ENCODE measurements at regions not wholly inside any gene's neighbourhood (a gene's known extent, or its start where the extent isn't known, plus 50 kb on each side); places are given as distances from the start of the nearest gene placed in this dataset.

DNA sequence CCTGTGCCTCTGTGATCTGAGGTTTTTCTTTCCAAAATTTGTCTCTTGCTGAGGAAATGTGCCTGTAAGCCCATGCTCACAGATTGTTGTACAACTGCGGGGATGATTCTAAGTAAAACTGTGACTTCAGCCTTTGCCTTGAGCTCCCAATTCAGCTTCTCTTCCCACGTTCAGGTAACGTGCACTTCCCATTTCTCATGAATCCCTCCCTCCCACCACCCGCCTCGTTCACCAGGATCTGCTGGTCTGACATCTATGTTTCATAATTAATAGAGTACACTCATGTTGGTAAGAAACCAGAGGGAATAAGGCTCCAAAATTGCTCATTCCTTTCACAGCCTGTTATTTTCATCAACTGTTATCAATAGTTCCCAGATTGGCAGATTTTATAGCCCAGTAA lies 332.6 kb upstream of the TPK1 start:
- H3K79me2 ChIP-seq, result no peaks in the 10 kb centered on the region
- H3K9me3 ChIP-seq (ENCODE audit: control insufficient read depth, low read length), result no peaks in the 10 kb centered on the region
- H3K4me3 ChIP-seq (ENCODE audit: low read depth, low read length), result no peak overlapping the region
- H3K36me3 ChIP-seq (ENCODE audit: control insufficient read depth, insufficient read depth, low read length), result no peaks in the 10 kb centered on the region
- TF ChIP-seq, protein P1, sequence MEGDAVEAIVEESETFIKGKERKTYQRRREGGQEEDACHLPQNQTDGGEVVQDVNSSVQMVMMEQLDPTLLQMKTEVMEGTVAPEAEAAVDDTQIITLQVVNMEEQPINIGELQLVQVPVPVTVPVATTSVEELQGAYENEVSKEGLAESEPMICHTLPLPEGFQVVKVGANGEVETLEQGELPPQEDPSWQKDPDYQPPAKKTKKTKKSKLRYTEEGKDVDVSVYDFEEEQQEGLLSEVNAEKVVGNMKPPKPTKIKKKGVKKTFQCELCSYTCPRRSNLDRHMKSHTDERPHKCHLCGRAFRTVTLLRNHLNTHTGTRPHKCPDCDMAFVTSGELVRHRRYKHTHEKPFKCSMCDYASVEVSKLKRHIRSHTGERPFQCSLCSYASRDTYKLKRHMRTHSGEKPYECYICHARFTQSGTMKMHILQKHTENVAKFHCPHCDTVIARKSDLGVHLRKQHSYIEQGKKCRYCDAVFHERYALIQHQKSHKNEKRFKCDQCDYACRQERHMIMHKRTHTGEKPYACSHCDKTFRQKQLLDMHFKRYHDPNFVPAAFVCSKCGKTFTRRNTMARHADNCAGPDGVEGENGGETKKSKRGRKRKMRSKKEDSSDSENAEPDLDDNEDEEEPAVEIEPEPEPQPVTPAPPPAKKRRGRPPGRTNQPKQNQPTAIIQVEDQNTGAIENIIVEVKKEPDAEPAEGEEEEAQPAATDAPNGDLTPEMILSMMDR (IDR thresholded peaks at IDR 0.05), result no peak
- no peak overlapping the region for H3K4me2 ChIP-seq (ENCODE audit: low read length)
- H3K27me3 ChIP-seq (ENCODE audit: control insufficient read depth, insufficient read depth, low read length), result no peaks in the 10 kb centered on the region
- H2AFZ ChIP-seq, result no peak overlapping the region
- no peak overlapping the region for H3K27ac ChIP-seq
- peaks cover under 1% of the 10 kb centered on the region for H3K4me1 ChIP-seq
- H3K9ac ChIP-seq, result no peak overlapping the region

DNA sequence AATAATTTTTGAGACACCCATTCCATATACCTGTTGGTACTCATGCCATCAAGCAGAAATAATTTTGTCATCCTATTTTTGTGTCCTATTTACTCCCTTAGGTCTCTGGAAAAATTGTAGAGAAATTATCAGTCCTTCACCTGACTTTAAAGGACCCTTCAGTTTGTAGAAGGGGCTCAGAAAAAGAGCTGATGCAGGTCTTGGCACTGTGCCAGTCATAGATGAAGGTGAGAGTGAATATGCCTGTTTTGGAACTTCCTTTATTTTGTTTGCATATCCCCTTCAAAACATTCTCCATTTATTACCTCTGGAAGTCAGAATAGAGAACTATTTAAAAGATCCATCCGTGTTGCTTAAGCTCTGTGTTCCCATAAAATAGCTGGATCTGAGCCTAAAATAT lies 321.0 kb upstream of the TPK1 start:
- no peaks in the 10 kb centered on the region for H3K27me3 ChIP-seq (ENCODE audit: control insufficient read depth, insufficient read depth, low read length)
- H3K4me1 ChIP-seq, result peaks cover 5% of the 10 kb centered on the region
- H3K79me2 ChIP-seq, result no peaks in the 10 kb centered on the region
- no peak overlapping the region for H3K4me2 ChIP-seq (ENCODE audit: low read length)
- no peak overlapping the region for H3K4me3 ChIP-seq (ENCODE audit: low read depth, low read length)
- H3K9me3 ChIP-seq (ENCODE audit: control insufficient read depth, low read length), result no peaks in the 10 kb centered on the region
- TF ChIP-seq, protein P1 (IDR thresholded peaks at IDR 0.05), result no peak
- no peak overlapping the region for H3K27ac ChIP-seq
- no peak overlapping the region for H3K9ac ChIP-seq
- no peaks in the 10 kb centered on the region for H3K36me3 ChIP-seq (ENCODE audit: control insufficient read depth, insufficient read depth, low read length)
- no peak overlapping the region for H2AFZ ChIP-seq

DNA sequence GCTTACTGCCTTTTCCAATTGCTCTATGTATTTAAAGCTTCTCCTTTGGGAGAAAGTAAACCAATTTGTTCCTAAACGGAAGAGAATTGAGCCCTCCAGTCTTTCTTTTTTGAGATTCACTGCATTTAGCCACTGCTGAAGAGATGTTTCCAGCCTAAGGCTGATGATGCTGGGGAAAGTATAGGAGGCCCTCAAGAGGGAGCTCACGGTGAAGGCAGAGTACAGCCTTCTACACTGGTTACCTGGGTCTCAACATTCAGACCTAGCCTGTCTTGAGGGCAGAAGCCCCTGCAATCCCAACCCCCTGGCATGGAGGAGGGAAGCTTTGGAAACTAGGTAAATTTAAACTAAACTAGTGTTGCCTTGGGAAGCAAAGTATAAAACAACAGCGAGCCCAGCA lies 316.7 kb upstream of the TPK1 start:
- peaks cover under 1% of the 10 kb centered on the region for H3K4me1 ChIP-seq
- no peaks in the 10 kb centered on the region for H3K36me3 ChIP-seq (ENCODE audit: control insufficient read depth, insufficient read depth, low read length)
- H3K79me2 ChIP-seq, result no peaks in the 10 kb centered on the region
- TF ChIP-seq, protein P1 (IDR thresholded peaks at IDR 0.05), result no peak
- no peaks in the 10 kb centered on the region for H3K27me3 ChIP-seq (ENCODE audit: control insufficient read depth, insufficient read depth, low read length)
- H3K27ac ChIP-seq, result no peak overlapping the region
- H3K4me3 ChIP-seq (ENCODE audit: low read depth, low read length), result no peak overlapping the region
- H3K9me3 ChIP-seq (ENCODE audit: control insufficient read depth, low read length), result no peaks in the 10 kb centered on the region
- no peak overlapping the region for H3K4me2 ChIP-seq (ENCODE audit: low read length)
- H3K9ac ChIP-seq, result no peak overlapping the region
- H2AFZ ChIP-seq, result no peak overlapping the region

DNA sequence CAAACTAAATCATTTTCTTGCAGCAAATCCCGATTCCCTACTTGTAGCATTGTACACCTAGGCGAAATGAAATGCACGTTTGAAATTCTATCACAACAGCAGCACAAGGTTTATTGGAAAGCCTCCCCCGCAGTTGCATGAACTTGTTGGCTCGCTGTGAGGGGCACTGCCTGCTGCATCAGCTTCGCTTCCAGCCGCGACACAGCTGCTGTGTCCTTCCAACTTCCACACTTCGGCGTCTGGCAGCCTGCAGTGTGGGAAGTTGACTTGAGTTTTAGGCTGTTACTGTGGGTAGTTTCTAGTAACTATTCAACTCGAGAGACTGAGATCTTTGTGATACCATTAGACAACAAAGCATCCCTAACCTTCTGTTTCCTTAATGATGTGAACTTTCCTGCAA lies 315.8 kb upstream of the TPK1 start:
- H3K27ac ChIP-seq, result no peak overlapping the region
- H3K4me3 ChIP-seq (ENCODE audit: low read depth, low read length), result no peak overlapping the region
- H3K36me3 ChIP-seq (ENCODE audit: control insufficient read depth, insufficient read depth, low read length), result no peaks in the 10 kb centered on the region
- H3K9me3 ChIP-seq (ENCODE audit: control insufficient read depth, low read length), result no peaks in the 10 kb centered on the region
- H3K4me2 ChIP-seq (ENCODE audit: low read length), result no peak overlapping the region
- H3K27me3 ChIP-seq (ENCODE audit: control insufficient read depth, insufficient read depth, low read length), result no peaks in the 10 kb centered on the region
- TF ChIP-seq, protein P1 (IDR thresholded peaks at IDR 0.05), result no peak
- no peaks in the 10 kb centered on the region for H3K79me2 ChIP-seq
- H2AFZ ChIP-seq, result no peak overlapping the region
- no peaks in the 10 kb centered on the region for H3K4me1 ChIP-seq
- H3K9ac ChIP-seq, result no peak overlapping the region

DNA sequence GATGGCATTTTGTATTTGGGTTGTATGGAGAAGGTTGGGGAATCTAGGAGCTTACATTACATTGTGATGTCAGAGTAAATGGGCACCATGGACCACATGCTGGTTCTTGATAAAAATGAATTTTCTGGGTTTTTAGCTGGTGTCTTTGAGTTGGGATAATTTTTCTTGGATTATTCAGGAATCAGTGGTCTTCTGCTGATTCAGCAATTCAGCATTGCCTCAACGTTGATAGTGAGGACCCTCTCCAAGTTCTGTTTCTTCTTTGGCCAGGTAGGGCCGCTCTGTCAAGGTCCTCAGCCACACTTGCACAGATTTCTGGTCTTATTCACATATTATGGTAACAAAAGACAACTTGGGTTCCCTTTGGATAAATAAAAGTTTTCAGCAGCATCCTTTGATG lies 312.0 kb upstream of the TPK1 start:
- Histone ChIP-seq H3K27me3 (ENCODE audit: control insufficient read depth, insufficient read depth, low read length) (no peaks in the 10 kb centered on the region), H3K4me1 (no peaks in the 10 kb centered on the region), H3K27ac (no peak overlapping the region), H3K4me3 (ENCODE audit: low read depth, low read length) (no peak overlapping the region), H3K79me2 (no peaks in the 10 kb centered on the region), H3K4me2 (ENCODE audit: low read length) (no peak overlapping the region), H3K9me3 (ENCODE audit: control insufficient read depth, low read length) (no peaks in the 10 kb centered on the region), H3K9ac (no peak overlapping the region), H3K36me3 (ENCODE audit: control insufficient read depth, insufficient read depth, low read length) (no peaks in the 10 kb centered on the region), H2AFZ (no peak overlapping the region)
- TF ChIP-seq, protein P1 (IDR thresholded peaks at IDR 0.05), result no peak

All from parathyroid adenoma (tissue), 2 donors.